GM06990 (cell line): ENCODE measurements at regions not wholly inside any gene's neighbourhood (a gene's known extent, or its start where the extent isn't known, plus 50 kb on each side); places are given as distances from the start of the nearest gene placed in this dataset.

Source experiments
- DNase-seq: peaks from one replicate; pipeline ENCODE4 v3.0.0-alpha.2; 2011; ENCODE audit not compliant: insufficient read length; ENCODE audit errors: extremely low read depth
- H3K27me3 ChIP-seq: replicated peaks from 2 replicates; pipeline ENCODE4 v1.6.0; 2011; ENCODE audit warnings: low read length; ENCODE audit not compliant: control insufficient read depth, insufficient read depth
- H3K36me3 ChIP-seq: 2 replicates; pipeline ENCODE4 v1.5.1; 2011; ENCODE audit warnings: low read length; ENCODE audit not compliant: control insufficient read depth, insufficient read depth
- H3K4me3 ChIP-seq: replicated peaks from 2 replicates; pipeline ENCODE4 v1.5.1; 2011; ENCODE audit warnings: low read depth, mild to moderate bottlenecking, control low read depth, low read length
- TF ChIP-seq, protein P1 (sequence below): IDR thresholded peaks from 2 replicates; pipeline ENCODE4 v1.5.1; 2011; ENCODE audit warnings: low read length, control low read depth, mild to moderate bottlenecking, inconsistent platforms; ENCODE audit not compliant: insufficient read depth, poor library complexity, severe bottlenecking

DNA sequence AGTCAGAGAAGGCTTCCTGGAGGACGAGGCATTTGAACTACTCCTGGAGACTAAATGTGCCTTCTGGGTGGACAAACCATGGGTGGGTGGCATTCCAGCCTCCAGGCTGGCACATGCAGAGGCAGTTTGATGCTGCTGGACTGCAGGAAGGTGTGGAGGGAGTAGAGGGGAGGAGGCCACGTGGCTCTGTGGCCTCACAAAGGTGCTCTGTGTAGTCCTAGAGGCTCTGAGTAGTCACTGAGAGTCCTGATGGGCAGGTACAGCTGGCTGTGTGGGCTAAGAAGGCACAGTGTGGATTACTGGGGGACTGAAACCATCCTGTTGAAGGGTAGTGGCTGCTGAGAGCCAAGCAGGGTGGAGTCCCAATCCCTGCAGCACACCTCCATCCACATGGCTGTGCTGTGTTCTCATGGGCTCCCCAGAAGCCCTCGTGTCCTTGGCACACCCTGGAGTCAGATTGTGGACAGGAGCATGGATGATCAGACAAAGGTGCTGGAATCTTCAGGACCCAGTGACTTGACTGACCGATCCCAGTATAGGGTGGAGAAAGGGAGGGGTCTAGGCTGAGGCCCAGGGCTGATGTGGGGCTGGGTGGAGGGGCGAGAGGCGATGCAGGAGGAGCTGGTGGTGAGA, 87.4 kb upstream of the HS6ST1 start:
- TF ChIP-seq, protein P1, sequence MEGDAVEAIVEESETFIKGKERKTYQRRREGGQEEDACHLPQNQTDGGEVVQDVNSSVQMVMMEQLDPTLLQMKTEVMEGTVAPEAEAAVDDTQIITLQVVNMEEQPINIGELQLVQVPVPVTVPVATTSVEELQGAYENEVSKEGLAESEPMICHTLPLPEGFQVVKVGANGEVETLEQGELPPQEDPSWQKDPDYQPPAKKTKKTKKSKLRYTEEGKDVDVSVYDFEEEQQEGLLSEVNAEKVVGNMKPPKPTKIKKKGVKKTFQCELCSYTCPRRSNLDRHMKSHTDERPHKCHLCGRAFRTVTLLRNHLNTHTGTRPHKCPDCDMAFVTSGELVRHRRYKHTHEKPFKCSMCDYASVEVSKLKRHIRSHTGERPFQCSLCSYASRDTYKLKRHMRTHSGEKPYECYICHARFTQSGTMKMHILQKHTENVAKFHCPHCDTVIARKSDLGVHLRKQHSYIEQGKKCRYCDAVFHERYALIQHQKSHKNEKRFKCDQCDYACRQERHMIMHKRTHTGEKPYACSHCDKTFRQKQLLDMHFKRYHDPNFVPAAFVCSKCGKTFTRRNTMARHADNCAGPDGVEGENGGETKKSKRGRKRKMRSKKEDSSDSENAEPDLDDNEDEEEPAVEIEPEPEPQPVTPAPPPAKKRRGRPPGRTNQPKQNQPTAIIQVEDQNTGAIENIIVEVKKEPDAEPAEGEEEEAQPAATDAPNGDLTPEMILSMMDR: no peak
- Histone ChIP-seq H3K4me3 (no peak overlapping the region), H3K27me3 (no peaks in the 10 kb centered on the region), H3K36me3 (no peaks in the 10 kb centered on the region)
- DNase-seq: no peak

GRCh38 chr2:128406736-128407554, 88.3 kb upstream of the HS6ST1 start:
- Histone ChIP-seq H3K27me3 (no peaks in the 10 kb centered on the region), H3K36me3 (no peaks in the 10 kb centered on the region), H3K4me3 (no peak overlapping the region)
- TF ChIP-seq, protein P1: no peak
- no peak for DNase-seq

- no peak for DNase-seq
- Histone ChIP-seq H3K27me3 (no peaks in the 10 kb centered on the region), H3K36me3 (no peaks in the 10 kb centered on the region), H3K4me3 (no peak overlapping the region)
- TF ChIP-seq, protein P1: no peak
Measured at GRCh38 chr2:128408349-128409305, 90.0 kb upstream of the HS6ST1 start.

- Histone ChIP-seq H3K4me3 (no peak overlapping the region), H3K36me3 (no peaks in the 10 kb centered on the region), H3K27me3 (no peaks in the 10 kb centered on the region)
- TF ChIP-seq, protein P1: no peak
- no peak for DNase-seq
Measured at GRCh38 chr2:128409326-128410034, 90.8 kb upstream of the HS6ST1 start.

GRCh38 chr2:128410035-128410757, 91.5 kb upstream of the HS6ST1 start:
- TF ChIP-seq, protein P1: no peak
- no peak overlapping the region for H3K4me3 ChIP-seq
- DNase-seq: no peak
- H3K27me3 ChIP-seq: no peaks in the 10 kb centered on the region
- H3K36me3 ChIP-seq: no peaks in the 10 kb centered on the region
